ENCODE measurements at regions not wholly inside any gene's neighbourhood (a gene's known extent, or its start where the extent isn't known, plus 50 kb on each side); places are given as distances from the start of the nearest gene placed in this dataset.
"Not testable (repeated sequence)": the region's sequence is repeated elsewhere in the genome, so short reads cannot be mapped to it uniquely, and the experiment has no call there.

DNA sequence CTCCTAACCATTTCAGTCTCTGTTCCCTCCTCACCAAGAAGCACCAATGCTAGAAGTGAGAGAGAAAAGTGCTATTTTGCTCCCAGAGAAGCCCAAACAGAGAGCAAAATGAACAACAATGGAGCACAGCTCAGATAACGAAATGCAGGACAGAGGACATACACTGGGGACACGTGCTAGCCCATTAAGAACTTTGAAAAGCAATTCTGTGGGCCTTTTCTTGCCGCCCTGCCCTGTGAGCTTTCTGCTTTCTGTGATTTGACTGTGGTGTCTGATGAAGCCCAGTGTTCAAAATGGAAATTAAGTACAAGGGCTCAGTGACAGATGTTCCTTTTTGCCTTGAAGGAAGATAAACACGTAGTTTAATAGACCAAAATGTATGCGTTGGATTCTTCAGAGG, 130.8 kb downstream of the S1PR1 start:
- no peak for DNase-seq (ENCODE audit: low read depth in 2 of 2)

DNA sequence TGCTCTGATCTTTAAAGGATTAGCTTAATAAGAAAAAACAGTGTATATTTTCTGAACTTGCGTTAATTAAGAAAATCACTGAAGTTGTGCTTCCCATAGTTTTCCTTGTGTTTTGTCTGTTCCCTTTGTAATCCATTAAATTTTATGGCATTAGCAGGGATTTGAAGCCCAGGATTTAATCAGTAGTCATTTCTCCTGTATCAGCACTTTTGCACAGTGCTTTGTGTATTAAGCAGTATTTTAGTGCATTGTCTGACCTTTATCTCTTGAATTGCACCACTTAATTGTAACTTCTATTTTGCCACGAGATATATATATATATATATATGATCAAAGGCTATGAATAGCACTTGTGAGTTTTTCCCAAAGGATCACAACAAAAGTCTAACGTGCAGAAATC, 133.7 kb downstream of the S1PR1 start:
- DNase-seq (ENCODE audit: low read depth in 2 of 2), result no peak

DNA sequence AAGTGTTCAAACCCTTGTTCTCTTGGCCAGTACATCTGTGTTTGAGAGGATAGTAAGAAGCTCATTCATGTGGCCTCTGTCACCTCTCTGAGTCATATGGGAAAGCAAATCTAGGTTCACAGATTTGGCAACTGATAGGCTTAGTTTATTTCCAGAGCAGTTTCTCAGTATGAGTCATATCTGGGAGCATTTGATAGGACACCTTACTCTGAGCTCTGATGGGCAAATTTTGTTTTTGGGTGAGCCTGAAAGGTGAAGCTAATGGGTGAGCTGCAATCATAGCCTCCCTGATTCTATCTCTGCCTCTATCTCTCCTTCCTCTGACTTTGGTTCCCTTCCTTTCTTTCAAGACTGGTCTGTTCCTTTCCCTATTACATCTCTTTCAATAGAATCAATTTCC, 134.4 kb downstream of the S1PR1 start:
- no peak for DNase-seq (ENCODE audit: low read depth in 2 of 2)

DNA sequence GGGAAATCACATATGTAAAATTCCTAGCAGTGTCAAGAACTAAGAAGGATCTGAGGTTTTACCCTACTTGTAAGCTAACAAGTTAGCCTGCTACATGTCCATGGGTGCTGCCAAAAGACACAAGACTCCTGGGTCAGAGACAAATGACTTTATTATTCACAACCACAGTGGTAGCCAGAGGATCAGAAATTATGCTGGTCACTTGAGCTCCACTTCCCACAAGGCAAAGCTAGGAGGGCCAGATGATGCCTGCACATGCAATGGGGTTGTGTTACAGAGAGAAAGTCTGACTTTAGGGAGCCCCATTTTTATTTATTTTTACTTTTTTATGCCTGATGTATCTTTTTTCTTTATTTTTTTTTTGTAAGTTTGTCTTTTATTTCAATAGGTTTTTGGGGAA, 136.8 kb downstream of the S1PR1 start:
- DNase-seq (ENCODE audit: low read depth in 2 of 2), result no peak

DNA sequence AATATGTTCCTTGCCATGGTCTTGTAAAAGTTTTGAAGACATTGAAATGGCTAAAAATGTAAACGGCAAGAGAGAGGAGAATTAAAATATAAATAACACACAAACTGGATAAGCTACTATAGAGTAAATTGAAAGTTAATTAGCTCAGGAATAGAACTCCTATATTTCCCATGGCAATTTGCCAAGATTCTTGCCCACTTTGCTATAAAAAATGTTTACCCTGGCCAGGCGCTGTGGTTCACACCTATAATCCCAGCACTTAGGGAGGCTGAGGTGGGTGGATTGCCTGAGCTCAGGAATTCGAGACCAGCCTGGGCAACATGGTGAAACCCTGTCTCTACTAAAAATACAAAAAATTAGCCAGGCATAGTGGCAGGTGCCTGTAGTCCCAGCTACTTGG, 138.6 kb downstream of the S1PR1 start:
- not testable (repeated sequence) for DNase-seq (ENCODE audit: low read depth in 2 of 2)

DNA sequence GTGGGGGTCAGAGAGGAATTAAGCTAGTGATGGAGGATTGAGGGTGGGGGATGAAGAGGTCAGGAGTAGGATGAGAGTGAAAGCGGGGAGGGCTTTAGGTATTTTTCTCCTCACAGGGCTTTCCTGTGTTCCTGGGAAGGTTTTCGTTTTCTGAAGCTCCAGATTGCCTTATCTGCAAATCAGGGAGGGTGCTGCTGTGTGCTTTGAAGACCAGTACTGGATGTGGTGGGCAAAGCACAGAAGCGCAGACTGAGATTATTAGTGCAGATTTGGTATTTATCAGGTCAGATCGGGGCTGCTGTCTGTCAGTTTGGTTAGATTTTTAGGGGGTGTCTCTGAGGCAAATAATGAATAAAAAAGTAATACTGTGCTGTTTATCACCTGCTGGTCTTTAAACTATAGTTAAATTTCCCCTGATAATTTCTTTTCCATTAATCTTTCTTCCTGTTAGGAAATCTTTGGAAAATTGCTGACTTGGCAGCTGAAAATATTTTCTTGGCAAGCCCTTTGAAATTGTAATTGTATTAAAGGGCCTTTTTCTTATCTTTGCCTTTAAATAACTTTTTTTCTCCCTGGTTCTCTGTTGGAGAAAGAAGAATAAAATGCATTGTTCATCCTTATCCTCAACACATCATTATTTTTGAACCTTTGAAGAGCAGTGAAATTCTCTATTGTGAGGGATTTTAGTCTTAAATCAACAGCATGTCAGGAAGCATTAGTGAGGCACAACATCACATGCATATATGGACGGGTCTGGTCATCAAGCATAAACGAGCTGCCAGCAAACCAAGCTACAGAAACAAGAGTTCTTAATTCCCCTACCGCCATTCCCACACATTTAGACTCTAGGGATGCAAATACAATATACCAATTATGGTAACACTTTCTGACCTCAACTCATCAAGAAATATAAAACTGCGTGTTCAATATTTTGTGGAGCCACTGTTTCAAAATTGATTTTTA, 139.6 kb downstream of the S1PR1 start:
- no peak for DNase-seq (ENCODE audit: low read depth in 2 of 2)

DNA sequence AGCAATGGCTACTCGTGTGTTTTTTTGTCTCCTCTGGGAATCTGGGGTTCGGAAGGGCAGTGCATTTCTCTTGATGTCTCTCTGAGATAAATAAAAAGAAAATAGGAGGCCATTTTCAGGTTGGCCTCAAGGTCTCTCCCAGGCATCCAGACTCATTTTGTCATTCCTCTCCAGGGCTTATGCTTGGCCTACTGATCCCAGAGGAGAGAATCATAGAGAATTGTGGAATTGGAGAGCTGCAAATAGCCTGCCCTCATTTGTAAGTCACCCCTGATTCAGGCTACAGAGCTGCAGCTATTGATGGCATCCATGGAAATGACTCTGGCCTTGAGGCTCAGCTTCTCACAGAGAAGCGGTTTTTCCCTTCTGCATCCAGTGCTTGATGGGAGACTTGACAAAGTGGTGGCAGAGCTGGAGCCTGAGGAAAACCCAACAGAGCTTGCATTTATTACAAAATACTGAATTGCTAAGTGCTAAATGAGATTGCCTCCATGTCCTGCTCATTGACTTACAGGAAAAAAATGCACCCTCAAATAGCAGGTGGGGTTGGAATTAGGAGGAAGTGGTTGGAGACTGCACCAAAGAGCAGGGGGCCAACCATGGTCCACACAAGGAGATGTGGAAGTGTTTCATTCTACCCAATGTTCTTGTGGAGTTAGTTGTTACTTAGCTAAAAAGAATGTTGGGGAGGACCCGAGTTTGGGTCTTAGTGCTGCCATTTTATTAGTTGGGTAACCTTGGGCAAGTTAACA, 140.4 kb downstream of the S1PR1 start:
- no peak for DNase-seq (ENCODE audit: low read depth in 2 of 2)

DNA sequence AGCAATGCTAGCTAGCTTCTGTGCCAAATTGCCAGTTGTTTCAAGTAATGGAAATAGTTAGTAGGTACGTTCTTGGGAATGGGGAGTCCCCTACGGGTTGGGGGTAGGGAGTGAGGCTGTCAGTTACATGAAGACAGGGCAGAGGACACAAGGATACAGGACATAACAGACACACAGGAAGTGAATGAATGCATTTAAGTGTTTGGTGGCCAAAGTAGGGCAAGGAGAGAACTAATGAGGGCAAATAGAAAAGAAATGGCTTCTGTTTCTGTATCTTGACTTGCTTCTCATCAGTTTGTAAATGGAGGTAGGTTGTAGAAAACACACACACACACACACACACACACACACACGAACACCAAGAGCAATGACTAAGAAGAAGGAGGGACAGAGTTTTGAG, 142.2 kb downstream of the S1PR1 start:
- no peak for DNase-seq (ENCODE audit: low read depth in 2 of 2)

DNA sequence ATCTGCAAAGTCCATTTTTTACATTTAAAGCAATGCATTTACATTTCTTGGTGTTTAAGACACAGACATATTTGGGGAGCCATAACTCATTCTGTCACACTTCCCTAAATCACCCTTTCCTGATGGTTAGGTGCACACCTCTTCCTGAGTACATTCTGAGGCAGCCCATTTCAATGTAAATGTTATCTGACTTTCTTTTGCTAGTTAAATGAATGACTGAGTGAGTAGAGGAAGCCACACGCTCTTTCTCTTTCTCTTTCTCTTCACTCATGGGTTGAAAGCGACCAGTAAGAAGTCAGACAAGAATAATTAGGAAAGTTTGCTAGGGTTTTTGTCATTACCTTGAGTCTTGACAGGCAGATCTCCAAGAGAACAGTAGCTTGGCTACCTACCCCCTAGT, 143.1 kb downstream of the S1PR1 start:
- DNase-seq (ENCODE audit: low read depth in 2 of 2), result no peak

DNA sequence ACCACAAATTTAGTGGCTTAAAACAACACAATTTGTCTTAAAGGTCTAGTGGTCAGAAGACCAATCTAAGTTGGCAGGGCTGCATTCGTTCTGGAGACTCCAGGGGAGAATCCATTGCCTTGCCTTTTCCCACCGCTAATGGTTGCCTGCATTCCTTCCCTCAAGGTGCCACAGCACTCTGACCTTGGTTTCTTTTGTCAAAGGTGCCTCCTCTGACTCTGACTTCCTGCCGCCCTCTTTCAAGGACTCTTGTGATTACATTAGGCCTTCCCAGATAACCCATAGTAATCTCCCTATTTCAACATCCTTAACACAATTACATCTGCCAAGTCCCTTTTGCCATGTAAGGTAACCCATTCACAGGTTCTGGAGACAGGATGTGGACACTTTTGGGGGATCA, 145.3 kb downstream of the S1PR1 start:
- no peak for DNase-seq (ENCODE audit: low read depth in 2 of 2)

DNA sequence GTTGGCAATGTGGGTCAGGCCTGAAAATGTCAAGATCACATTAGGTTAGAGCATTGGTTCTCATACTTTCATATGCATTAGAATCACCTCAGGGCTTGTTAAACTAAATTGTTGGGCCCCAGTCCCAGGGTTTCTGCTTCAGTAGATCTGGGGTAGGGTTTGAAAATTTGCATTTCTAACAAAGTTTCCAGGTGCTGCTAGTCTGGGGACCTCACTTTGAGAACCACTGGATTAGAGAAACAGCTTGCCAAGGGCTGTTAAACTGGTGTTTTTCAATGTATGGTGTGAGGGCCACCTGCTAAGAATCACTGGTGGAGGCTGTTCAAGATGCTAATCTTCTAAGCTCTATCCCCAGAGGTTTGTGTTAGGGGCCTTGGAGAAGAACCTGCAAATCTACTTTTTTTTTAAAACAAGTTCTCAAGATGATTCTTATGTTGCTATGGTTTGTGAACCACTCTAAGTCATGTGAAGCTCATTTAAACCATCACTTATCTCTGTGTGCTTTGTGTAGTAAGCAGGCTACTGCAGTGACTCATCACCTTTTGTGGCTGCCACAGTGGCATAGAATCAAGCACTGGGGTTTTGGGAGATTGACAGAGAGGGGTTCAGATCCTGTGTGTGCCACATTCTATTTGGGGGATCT, 152.2 kb downstream of the S1PR1 start:
- no peak for DNase-seq (ENCODE audit: low read depth in 2 of 2)

DNA sequence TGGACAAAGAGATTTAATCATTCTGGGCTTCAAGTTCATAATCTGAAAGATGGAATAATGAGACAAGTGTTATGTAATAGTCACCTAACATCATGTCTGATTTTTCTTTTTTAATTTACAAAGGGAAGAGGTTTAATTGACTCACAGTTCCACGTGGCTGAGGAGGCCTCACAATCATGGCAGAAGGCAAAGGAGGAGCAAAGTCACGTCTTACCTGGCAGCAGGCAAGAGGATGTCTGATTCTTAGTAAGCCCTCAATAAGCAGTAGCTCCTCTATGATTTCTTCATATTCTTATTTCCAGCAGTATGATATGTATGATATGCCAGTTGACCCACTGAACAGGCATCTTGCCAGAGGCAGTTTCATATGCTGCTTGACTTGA, 152.7 kb downstream of the S1PR1 start:
- DNase-seq (ENCODE audit: low read depth in 2 of 2), result no peak

DNA sequence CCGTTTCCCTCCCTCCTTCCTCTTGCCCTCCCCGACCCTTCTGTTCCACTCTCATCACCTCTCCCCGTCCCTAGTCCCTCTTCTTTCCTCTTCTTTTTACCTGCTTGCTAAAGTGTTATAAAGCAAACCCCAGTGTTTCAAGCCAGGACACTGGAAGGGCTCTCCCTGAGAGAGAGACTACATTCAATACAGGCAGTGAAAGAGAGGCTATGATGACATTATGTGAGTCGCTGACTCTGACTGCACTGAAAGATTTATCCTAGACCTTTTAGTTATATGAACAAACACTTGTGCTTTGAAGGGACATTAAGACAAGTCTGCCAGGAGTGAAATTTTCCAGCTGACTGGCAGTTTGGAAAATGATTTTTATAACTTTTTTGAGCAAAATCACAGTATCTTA, 155.7 kb downstream of the S1PR1 start:
- DNase-seq (ENCODE audit: low read depth in 2 of 2), result no peak

DNA sequence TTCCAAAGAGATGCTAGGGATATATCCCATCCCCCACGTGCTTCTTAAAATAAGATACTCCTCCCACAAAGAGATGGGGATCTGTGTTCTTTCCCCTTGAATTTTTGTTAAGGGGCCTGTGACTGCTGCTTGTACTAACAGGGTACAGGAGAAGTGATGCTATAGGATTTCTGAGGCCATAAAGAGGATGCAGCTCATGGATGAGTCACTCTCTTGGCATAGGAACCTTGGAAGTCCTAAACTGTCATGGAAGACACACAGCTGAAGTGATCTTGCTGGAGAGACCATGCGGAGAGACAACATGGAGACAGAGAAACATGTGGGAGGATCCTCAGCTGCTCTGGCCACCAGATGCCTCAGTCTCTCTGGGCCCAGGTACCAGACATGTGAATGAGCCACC, 157.2 kb downstream of the S1PR1 start:
- no peak for DNase-seq (ENCODE audit: low read depth in 2 of 2)

DNA sequence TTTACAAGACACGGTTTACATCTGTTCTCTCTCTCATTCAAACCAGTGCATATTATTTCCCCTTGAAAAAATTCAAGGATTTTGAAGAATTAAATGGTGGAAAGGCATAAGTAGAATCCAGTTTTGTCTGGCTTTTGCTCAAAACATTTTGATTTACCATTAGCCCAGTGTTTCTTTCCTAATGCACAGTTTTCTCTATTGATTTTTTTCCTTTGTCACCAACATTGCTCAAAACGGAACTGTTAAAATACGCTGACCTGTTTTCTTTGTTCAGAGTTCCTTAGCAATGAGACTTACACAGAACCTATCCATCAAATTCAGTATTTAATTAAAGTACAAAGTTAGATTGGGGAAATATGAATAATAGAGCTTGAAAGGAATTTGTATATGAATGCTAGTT, 162.4 kb downstream of the S1PR1 start:
- no peak for DNase-seq (ENCODE audit: low read depth in 2 of 2)

DNA sequence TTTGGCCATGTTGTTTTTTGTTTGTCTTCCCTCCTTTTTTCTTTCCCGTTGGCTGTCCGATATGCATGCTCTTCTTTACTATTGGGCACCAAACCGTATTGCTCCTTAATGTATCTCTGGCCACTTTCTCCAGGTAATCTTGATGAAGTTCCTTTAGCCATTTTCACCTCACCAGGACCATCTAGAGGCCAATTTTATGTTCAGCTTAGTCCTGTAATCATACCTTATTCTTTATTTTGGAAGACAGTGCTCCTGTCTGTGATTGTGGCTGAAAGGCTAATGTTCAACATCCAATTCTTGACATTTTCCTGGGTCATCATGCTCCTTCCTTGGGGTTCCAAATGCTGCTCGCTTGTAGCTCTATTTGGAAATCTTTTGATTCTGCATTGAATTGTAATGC, 169.5 kb downstream of the S1PR1 start:
- DNase-seq (ENCODE audit: low read depth in 2 of 2), result no peak

DNA sequence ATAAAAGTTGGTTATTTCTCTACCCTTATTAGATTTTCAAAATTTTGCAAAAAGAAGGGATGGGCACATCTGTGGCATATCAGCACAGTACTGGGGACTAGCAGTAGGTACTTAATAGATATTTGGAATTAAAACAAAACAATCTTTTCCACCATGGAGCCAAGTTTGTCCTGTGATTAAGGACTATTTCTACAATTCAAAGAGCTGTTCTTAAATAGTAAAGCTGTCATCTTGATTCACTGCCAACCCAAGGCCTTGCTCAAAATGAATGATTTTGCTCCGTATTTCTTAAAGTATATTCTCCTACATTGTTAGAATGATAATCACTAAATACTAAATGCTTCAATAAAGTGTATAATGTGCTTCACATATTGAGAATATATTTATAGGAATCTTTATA, 169.9 kb downstream of the S1PR1 start:
- no peak for DNase-seq (ENCODE audit: low read depth in 2 of 2)

DNA sequence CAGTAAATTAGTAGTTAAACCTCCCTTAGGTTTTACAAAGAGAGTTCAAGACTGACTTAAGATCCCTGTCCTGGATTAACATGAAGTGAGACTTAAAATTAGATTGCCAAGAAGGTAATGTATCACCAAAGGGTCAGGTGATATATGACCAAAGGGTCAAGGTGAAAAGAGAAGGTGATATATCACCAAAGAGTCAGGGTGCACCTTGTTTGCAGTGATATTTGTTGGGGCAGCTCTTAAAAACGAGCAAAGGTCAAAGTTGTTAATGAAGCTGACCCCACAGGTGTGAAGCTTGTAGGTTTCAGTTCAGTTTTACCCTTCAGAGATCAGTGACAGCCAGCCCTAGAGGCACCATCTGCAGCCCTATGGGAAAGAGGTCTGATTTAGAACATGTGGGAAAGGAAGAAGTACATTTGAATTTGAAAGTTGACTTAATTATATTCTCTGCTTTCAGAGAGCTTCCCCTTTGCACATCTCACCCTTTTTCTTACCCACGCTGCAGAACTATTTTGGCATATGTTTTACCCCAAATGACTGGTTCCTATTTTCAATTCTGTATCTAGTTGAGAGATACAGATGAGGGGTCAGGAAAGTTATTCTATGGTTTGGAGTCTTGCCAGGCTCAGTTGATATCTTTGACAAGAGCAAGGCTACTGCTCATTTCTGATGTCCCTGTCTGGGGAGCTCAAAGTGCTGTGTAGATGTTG, 170.8 kb downstream of the S1PR1 start:
- DNase-seq (ENCODE audit: low read depth in 2 of 2), result no peak

DNA sequence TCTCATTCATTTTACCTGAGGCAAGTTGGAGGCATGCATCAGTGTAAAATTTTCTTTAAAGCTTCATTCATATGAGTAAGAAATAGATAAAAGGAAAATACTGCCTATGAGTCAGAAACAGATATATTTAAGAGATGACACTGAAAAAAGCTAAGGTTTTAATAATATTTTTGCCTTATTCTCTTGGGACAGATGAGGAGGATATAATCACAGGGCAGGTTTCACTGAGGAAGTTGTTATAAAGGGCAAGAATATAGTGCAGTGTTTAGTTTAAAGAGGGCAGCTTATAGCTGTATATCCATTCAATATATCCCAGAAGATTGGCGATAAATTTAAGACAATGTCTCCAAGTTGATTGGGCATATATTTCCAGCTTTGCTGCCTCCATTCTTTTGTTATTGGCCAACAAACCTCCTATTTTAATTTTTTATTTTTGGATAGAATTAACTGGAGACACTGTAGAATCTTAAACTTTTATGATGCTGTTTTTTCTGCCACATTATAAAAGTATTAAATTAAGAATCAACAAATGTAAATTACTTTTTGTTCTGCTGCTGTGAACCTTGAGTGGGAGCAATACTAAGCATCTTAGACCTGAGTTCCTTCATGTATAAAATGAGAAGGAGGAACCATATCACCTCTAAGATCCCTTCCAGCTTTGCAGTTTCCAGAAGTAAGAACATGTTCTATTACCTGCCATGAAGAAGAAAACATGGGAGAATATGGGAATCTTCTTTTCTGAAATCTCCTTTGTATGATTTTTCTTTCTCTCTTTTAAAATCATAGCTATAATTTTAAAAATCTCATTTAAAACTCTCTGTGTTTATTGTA, 171.6 kb downstream of the S1PR1 start:
- DNase-seq (ENCODE audit: low read depth in 2 of 2), result no peak

DNA sequence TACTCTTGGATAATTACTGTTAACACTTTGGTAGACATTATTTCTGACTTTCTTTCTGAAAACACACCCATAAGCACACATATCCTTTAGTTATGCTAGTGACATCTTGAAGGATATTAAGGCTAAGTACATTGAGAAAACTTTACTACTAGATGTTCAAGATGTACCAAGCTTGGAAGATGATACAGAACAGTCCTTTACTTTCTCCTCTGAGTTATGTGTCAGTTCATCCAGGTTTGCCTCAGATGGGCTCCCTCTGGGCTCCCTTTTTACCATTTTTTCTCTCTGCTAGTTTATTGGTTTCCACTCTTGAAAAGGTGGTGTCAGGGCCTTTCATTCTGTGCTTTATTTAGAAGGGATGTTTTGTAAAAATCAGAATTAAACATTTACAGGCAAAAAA, 172.3 kb downstream of the S1PR1 start:
- no peak for DNase-seq (ENCODE audit: low read depth in 2 of 2)
